G401.6 (cell line): ENCODE measurements at regions not wholly inside any gene's neighbourhood (a gene's known extent, or its start where the extent isn't known, plus 50 kb on each side); places are given as distances from the start of the nearest gene placed in this dataset.

ENCODE experiments used
- FAIRE-seq: peaks from 2 replicates; lab custom pipeline; 2012; peaks lifted over from hg19 to GRCh38; lab: Jason Lieb, UNC

DNA sequence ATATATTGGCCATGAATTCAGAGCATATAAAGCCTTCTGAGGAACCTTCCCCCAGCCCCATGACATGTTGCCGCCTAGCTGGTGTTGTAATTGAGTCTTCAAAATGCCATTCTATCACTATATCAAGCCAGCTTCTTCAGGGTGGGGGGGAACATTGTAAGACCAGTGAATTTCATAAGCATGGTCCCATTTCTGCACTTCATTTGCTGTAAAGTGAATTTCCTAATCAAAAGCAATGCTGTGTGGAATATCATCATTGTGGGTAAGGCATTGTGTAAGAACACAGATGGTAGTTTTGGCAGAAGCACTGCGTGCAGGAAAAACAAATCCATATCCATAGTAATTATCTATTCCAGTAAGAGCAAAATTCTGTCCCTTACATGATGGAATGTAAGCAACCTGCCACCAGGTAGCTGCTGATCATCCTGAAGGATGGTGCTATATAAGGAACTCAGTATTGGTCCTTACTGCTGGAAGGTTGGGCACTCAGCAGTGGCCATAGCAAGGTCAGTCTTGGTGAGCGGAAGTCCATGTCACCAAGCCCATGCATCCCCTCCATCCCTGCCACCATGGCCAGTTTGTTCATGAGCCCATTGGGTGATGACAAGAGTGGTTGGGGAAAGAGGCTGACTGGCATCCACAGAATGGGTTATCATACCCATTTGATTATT is 159.4 kb downstream of the COPS8 start:
- FAIRE-seq = no peak

DNA sequence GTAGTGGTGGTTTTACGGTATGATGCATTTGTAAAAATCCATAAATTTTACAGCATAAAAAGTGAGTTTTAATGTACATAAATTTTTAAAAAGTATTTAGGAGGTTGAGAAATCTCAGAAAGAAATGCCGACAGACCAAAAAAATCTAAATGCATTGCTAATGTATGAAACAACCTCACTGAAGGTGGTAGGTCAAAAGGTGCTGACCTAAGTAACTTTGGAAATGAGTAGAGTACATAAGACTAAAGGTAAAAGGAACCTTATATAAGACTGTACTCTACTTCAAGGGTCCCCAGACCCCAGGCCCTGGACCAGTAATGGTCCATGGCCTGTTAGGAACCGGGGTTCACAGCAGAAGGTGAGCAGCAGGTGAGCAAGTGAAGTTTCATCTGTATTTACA is 163.4 kb downstream of the COL6A3 start:
- FAIRE-seq = no peak

DNA sequence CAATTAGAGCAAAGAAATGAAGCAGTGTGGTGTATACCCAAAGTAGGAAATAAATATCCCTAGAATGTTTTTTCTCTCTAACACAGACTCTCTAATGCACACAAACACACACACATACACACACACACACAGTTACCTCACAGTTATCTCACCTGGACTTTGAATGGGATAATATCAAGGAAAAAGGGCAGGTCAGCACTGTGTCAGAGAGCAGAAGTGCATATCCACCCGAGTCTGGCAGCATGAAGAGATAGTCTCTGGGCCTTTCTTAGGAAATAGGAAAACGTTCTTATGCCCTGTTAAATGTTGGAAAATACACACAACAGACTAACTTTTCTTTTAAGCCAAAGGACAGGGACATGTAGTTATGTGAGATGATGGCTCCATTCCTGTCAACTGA is 162.0 kb downstream of the COL6A3 start:
- FAIRE-seq = no peak

DNA sequence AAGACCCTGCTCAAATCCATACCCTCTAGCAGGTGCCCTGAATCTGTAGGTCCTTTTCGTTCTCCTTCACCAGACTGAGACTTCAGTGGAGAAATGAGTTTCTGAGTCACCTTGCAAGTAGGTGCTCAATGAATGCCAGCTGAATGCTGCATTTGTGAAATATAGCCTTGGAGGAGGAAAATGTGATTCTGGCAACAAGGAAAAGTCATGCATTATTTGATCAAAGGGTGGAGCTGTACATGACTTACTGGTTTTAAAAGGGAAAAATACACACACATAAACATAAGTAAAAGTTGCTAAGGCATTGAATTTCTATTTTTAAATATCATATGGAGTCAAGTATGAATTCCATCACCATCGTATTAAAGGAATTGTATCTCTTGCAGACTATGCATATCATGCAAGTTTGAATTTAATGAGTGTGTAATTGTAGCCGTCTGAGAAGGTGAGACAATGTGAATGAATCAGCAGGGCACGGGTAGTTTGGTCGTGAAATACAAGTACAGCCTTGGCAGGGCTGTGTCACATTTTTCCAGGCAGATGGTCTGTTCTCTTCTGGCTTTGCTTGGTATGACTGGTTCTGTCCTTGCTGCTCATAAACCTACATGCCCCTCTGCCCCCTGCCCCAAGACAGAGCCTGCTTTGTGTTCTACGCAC is 160.8 kb downstream of the COL6A3 start:
- no peak for FAIRE-seq

DNA sequence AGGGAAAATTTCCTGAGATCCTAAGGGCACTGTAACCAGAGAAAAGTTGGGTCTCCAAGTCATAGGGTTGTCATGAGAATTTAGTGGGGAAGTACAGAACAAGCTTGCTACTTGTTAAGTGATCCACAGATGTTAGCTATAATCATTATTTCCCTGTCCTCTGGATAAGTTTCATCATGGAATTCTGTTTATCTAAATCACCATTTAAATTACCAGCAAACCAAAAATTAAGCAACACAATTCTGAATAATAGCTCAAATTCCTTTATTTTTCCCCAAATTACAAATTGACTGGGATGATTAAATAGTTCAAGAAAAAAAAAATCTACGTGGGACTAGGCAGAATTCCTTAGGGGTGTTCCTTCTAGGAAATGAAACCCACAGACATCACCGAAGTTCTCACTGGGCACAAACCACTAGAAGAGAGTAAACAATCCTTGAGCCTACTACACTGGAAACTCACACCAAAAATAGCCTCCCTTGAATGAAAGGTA is 159.5 kb downstream of the COL6A3 start:
- no peak for FAIRE-seq

DNA sequence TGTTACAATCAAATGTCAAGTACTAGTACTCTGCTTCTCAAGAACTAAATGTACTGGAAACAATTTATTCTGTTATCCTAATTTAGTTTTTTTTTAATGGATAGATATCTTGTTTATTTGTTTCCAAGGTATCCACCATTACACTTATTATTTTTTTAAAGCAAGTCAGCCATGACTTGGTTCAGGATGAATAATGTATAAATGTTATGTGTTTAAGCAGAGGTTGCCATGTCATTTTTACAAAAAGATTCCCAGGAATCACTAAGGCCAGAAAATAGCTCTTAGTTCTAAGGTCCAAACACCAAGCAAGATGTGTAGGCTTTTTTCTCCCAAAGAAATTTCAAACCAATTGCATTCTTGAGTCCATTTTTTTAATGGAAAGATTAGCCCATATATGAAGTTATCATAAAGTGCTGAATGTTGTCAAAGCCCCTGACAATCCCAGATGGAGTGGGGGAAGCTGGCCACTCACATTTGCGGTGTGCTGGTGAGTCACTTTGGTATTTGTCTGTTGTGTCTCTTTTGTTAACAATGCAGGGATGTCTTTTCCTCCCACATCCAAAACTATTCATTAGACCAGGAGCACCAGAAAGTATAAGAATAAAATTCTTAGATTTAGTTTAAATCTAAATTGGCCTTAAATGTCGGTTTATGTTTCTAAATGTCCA is 158.9 kb downstream of the COL6A3 start:
- FAIRE-seq = no peak

DNA sequence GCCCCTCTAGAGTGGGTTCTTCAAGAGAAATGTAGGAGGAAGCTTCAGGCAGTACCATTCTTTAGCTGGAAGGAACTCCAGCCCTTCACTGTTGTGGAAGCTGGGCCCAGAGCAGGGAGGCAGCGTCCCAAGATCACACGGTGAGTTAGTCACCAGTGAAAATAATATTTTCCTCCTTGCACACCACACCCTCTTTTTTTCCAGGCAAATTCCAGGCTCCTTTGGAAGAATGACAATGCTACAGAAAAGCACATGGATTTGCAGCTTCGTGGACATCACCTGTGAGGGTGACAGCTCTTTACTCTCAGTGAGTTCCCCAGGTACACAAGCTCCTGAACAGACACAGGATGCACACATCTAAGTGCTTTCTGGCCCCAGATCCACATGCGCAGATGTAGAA is 157.1 kb downstream of the COL6A3 start:
- no peak for FAIRE-seq

DNA sequence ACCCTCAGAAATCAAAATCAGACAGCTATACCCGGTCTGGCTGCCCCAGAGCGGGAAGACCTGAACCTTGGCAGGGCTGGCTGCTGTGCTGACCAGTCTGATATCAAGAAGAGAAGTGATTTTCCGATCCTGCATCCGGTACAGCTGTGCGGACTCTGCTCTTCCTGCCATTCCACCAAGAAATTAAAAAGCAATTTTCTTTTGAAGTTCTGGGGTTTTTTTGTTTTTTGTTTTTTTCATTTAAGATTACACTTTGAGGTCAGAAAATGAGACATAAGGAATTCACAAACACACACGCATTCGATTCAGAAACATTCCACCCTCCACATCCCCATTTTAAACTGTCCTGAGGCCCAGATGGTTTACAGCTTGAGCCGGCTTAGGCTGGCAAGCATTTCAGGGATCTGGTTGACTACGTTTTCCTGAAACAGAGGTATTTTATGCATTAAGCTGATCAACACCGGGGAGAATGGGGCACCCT is 156.5 kb downstream of the COL6A3 start:
- no peak for FAIRE-seq

DNA sequence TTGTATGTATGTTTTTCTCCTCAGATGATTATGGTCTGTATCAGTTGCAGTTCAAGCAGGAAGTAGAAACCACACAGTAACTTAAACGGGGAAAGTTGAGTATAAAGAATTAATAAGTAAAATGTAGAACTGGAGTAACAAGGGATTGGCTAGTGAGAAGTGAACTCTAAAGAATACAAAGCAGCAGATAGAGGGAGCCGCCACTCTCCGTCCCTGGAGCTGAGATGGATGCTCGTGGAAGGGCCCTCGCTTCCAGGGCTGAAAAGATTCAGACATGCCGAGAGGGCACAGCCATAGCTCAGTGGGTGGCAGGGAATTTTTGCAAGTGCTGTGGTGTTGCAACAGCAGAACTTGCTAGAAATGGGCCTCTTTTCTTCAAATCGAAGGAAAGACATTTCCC is 155.8 kb downstream of the COL6A3 start:
- FAIRE-seq = no peak

DNA sequence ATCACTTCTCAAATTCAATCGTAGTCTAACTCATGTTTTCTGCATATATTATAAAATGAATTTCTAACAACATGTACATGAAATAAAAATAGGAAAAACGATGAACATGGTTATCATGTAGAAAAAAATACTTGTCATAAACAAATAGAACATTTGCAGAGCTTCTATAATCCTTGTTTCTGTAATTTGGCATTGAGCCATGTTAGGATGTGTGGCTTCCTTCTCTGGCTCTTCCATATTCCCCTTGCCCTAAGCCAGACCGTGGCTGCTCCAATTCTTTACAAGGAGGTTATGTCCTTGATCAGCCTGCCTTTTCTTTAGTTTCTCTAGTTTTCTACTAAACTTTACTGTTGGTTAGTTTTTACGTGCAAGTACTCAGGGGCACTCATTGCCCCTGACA is 155.3 kb downstream of the COL6A3 start:
- FAIRE-seq = no peak

DNA sequence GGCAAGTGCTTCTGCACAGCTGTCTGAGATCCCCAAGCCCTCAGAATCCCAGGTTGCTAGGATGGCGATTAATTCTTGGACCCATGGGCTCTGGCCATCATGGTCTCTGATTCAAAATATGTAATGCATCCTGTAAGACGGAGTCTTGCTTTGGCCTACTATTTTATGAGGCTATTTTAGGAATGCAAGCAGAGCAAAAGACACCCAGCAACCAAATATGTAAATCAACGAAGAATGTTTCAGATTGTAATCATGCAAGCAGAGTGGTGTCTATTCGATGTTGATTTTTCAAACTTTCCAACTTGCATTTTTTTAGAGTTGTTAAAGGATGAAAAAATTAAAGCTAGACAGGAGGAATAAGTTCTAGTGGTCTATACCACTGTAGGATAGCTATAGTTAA is 154.8 kb downstream of the COL6A3 start:
- FAIRE-seq = no peak

DNA sequence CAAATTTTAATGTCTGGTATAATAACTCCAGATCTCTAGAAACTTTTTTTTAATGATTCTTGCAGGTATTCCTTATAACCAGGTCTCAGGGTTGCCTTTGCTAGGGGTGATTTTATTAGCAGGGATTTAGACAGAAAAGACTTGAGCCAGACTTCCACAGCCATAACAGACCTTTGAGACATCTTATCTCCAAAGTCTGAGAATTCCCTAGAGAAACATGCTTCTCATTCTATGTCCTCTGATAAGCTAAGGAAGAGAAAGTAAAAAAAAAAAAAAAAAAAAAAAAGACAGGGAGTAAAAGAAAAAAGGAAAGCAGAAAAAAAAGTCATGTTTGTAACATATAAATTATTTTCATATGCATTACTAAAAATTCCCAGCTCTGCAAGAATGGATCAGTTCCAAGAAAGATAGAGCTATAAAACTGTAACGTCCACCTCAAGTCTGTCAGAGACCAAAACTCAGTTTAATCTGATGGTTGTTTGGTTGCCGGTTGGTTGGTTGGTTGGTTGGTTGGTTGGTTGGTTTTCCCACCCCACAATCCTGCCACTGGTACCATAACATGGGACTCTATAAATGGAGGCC is 153.8 kb downstream of the COL6A3 start:
- FAIRE-seq = no peak

DNA sequence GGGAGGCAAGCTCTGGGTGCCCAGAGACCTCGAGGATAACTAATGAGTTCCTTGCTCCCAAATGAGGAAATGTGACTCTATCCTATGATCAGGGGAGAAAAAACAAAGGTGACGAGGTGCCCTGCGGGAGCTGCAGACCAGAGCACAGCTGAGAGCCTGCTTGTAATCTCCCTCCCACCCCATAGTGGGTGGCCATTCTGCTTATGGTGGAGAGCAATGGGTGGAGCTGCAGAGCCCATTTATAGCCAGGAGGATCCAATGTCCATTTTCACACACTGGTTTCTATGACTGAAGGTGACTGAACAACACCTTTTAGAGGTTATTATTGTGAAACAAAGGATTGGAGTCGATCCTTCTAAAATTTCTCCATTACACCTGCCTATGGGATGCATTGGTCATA is 153.3 kb downstream of the COL6A3 start:
- FAIRE-seq = no peak

DNA sequence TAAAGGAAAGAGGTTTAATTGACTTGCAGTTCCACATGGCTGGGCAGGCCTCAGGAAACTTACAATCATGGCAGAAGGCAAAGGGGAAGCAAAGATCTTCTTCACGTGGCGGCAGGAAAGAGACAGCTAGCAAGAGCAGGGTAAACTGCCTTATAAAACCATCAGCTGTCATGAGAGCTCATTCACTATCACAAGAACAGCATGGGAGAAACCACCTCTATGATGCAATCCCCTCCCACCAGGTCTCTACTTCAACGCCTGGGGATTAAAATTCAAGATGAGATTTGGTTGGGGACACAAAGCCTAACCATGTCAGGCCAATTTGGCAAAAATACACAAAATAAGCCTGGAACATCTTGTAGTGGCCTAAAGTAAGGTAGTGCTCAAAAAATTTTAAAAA is 152.6 kb downstream of the COL6A3 start:
- no peak for FAIRE-seq

DNA sequence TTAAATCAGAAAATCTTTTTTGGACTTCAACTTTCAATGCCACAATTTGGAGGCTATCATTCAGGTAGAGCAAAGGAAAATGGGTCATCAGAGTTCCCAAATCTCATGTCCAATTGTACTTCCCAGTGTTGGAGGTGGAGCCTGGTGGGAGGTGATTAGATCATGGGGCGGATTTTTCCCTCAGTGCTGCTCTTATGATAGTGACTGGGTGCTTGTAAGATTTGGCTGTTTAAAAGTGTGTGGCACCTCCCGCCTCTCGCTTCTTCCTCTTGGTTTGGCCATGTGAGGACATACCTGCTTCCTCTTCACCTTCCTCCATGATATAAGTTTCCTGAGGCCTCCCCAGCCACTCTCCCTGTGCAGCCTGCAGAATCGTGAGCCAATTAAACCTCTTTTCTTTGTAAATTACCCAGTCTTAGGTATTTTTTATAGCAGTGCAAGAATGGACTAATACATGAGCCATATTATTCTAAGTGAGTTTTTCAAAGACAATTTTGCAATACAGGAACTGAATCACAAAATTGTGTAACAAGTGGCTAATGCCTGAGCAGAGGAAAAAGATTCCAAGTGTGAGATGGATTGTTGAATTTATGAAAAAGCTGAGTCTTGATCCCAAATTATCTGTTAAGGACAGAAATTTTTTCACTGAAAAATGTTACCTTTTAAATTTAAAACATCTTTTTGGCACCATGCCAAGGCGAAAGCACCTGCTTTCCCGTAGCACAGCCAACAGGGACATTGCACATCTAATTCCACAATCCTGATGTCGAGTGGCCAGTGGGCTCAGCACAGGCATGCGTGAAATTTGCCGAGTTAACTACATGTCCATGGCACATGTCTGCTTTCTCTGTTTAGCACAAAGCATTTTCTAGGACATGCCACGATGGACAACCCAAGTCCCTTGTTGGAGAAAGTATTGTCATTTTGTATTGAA is 150.9 kb downstream of the COL6A3 start:
- FAIRE-seq = no peak

DNA sequence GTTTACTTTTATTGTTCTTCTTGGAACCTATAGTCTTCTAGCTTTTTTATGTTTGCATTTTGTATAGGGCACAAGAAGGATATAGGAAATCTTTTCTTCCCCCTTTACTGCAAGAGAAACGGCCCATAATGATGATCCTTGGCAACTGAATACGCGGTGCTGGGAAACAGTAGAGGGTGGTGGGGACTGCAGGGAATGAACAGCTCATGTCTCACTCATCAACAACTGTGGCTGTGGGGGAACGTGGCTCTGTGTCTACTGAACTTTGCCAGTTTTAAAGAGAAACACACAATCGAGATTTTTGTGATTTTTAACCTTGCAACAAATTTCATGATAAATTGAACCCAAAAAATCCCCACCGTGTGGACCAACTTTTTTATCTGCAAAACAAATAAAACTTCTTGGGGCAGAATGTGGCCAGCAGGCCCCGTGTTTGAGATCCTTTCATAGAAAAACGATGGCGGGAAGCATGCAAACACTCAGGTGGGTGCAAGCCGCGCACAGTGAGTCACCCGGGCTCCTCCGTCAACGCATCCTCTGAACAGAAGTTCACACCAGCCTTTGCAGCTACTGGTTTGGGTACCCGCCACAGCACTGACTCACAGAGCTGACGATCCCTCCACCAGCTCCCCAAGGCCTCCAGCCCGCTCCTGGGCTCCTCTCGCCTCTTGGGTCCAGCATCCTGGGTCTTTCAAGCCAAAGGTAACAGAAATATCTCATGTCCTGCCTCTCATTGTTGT is 149.3 kb downstream of the COL6A3 start:
- no peak for FAIRE-seq

DNA sequence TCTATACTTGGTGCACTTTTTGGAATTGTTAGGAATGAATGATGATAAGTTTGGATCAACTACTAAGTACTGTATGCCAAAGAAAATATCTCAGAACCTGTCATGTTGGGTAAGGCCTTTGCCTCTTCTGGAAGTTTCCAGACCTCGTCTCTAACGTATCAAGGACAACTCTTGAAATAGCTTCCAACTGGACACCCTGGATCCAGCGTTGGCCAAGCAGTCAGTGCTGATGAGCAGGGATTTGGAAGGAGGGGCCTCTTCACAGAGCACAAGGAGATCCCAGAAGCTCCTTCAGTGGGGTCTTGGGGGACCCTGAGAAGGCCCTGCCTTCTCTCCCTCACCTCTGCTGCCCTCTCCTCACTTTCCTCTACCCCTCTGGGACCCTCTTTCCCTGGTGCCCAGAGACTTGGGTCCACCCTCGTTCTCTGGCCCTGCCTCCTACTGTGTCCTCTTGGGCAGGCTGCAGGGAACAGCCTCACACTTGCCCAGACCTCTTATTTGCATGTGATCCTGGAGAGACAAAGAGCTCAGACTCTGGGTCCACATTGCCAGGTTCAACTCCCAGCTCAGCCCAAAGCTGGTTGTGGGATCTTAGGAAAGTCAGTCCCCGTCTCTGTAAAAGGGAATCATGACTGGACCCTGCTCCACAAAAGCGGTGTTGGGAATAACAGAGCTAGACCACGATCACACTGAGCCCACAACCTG is 145.8 kb downstream of the COL6A3 start:
- no peak for FAIRE-seq

DNA sequence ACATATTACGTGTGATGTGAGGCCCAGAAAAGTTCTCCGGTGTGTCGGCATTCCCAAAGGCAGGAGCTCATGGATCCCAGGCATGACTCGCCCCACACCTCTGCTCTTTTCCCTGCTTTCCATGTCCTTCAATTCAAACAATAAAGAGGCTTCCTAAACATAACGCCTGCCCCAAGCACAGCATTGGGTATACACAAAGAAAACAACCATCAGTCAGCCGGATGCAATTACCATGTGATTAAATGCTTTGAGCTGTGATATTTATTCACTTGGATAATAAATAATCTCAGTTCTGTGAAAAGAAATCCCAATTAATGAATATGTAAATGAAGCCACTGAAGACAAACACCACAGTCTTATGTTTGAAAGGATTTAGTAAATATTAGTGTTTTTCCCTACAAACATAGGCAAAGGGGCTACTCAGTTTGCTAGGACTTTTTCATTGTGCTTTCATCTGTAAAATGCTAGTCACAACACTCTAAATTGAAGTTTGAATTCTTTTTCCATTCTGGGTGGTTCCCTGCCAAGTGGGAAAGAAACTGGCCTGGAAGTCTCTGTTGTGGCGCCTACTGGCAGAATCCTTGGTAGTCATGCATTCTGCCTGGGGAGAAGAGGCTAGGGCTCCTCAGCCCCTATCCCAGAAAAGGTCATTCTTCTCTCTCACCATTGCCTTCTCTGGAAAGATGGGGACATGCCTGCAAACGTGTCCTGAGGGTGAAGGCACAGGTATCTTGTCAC is 144.7 kb downstream of the COL6A3 start:
- no peak for FAIRE-seq

DNA sequence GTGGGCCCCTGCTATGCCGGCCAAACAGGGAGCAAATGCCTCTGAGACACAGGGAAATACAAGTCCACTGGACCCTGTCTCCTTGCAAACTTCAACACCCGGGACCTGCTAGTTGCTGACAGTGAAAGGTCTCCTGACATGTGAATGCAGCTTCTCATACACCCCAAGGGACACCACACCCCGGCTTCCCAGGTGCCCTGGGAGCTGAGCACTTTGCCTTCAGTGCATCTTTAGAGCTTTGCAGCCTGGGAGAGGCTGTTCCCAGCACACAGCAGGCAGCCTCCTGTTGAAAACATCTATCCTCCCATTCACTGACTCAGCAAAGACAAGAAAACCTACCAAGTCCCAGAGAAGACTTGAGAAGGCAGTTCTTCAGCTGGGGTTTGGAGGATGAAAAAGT is 143.4 kb downstream of the COL6A3 start:
- FAIRE-seq = no peak
